ENCODE measurements at regions not wholly inside any gene's neighbourhood (a gene's known extent, or its start where the extent isn't known, plus 50 kb on each side); places are given as distances from the start of the nearest gene placed in this dataset.

GRCh38 chr12:78778339-78778738, 86.2 kb upstream of the SYT1 start:
- H3K4me1 ChIP-seq (ENCODE audit: control insufficient read depth, insufficient read depth, low read length) = no peaks in the 10 kb centered on the region
- CTCF ChIA-PET = no interaction called here
- no peak overlapping the region for H3K4me3 ChIP-seq (ENCODE audit: low read depth, low read length)

GRCh38 chr12:78787576-78787975, 77.0 kb upstream of the SYT1 start:
- Histone ChIP-seq H3K9me3 (ENCODE audit: control insufficient read depth, insufficient read depth, low read depth, low read length) (no peaks in the 10 kb centered on the region), H3K27ac (ENCODE audit: extremely low read depth, low read depth, low read length) (no peak overlapping the region), H3K36me3 (ENCODE audit: control insufficient read depth in 2 of 2, insufficient read depth in 1 of 2, low read length in 2 of 2) (no peaks in the 10 kb centered on the region), H3K4me3 (ENCODE audit: low read depth, low read length) (no peak overlapping the region), H3K4me1 (ENCODE audit: control insufficient read depth, insufficient read depth, low read length) (no peaks in the 10 kb centered on the region)
- CTCF ChIA-PET = no interaction called here
- POLR2A ChIA-PET = no interaction called here
- TF ChIP-seq MEIS1 (CRISPR knock-in tag; IDR thresholded peaks at IDR 0.05; ENCODE audit: borderline replicate concordance) (no peak), REST (tag by site-specific recombination; IDR thresholded peaks at IDR 0.05) (no peak), ZNF600 (tag by site-specific recombination; IDR thresholded peaks at IDR 0.05) (no peak), ZBTB20 (tag by site-specific recombination; IDR thresholded peaks at IDR 0.05) (no peak), PRDM6 (tag by site-specific recombination; IDR thresholded peaks at IDR 0.05) (no peak), HOXA7 (CRISPR knock-in tag; IDR thresholded peaks at IDR 0.05; ENCODE audit: borderline replicate concordance) (no peak), SP7 (tag by site-specific recombination; IDR thresholded peaks at IDR 0.05) (no peak), ZNF248 (tag by site-specific recombination; IDR thresholded peaks at IDR 0.05) (no peak)

More at GRCh38 chr12:78778339-78778738, 86.2 kb upstream of the SYT1 start:
- Histone ChIP-seq H3K27ac (ENCODE audit: extremely low read depth, low read depth, low read length) (no peak overlapping the region), H3K36me3 (ENCODE audit: control insufficient read depth in 2 of 2, insufficient read depth in 1 of 2, low read length in 2 of 2) (no peaks in the 10 kb centered on the region), H3K9me3 (ENCODE audit: control insufficient read depth, insufficient read depth, low read depth, low read length) (no peaks in the 10 kb centered on the region; the same call in 1 of the 2 replicates)
- POLR2A ChIA-PET = no interaction called here
- TF ChIP-seq ZNF157 (tag by site-specific recombination; IDR thresholded peaks at IDR 0.05) (no peak), TRIM28 (IDR thresholded peaks at IDR 0.05; ENCODE audit: borderline replicate concordance, low read length) (no peak), TSHZ1 (tag by site-specific recombination; IDR thresholded peaks at IDR 0.05; ENCODE audit: borderline replicate concordance) (no peak), ZNF433 (tag by site-specific recombination; IDR thresholded peaks at IDR 0.05; ENCODE audit: low read depth) (no peak), ZNF548 (tag by site-specific recombination; IDR thresholded peaks at IDR 0.05) (no peak), MEIS1 (CRISPR knock-in tag; IDR thresholded peaks at IDR 0.05; ENCODE audit: borderline replicate concordance) (no peak), SP3 (tag by site-specific recombination; IDR thresholded peaks at IDR 0.05) (no peak), IKZF3 (tag by site-specific recombination; IDR thresholded peaks at IDR 0.05) (no peak), ZNF629 (tag by site-specific recombination; IDR thresholded peaks at IDR 0.05) (no peak), ZFHX2 (tag by site-specific recombination; conservative IDR thresholded peaks at IDR 0.05) (no peak), GLI2 (tag by site-specific recombination; IDR thresholded peaks at IDR 0.05; ENCODE audit: borderline replicate concordance, low read depth) (no peak), ZSCAN18 (tag by site-specific recombination; IDR thresholded peaks at IDR 0.05) (no peak), ZNF146 (tag by site-specific recombination; IDR thresholded peaks at IDR 0.05) (no peak), ZNF645 (tag by site-specific recombination; IDR thresholded peaks at IDR 0.05) (no peak), ZNF530 (tag by site-specific recombination; IDR thresholded peaks at IDR 0.05; ENCODE audit: low read depth) (no peak)

Measured in HEK293 (cell line).